K562 (cell line): ENCODE measurements at regions not wholly inside any gene's neighbourhood (a gene's known extent, or its start where the extent isn't known, plus 50 kb on each side); places are given as distances from the start of the nearest gene placed in this dataset.

Source experiments
- ATAC-seq: fragments of 200-7000 bp; cut with Tn5 transposase; 3 replicates; pipeline ENCODE4 v1.9.1; 2020; ENCODE audit warnings: moderate library complexity
- BruUV-seq: library from RNA; stranded (reverse); fragments of 400-500 nt; replicated peaks from 2 replicates; lab custom pipeline; 2021; lab: Mats Ljungman, UMichigan
- CTCF ChIA-PET: fragments of 300-600 bp; formaldehyde crosslinking; extraction: SDS; loops from one replicate; lab custom pipeline; 2021; ENCODE audit warnings: low intra/inter-chr PET ratio; lab: Yijun Ruan, JAX
- POLR2A ChIA-PET: fragments of 300-600, 350-650 bp; sonication (Branson Sonifier 250); formaldehyde crosslinking; extraction: SDS; loops from one replicate; lab custom pipeline; 2021; ENCODE audit warnings: antibody characterized with exemption, inconsistent platforms; lab: Yijun Ruan, JAX
- DNase-seq, 4 experiments: peaks; one replicate each; pipeline versions ENCODE4 v3.0.0 to v3.0.0-alpha.2; 2011 to 2018; ENCODE audit warnings: low spot score in 3 of 4, mixed read lengths in 3 of 4; ENCODE audit errors: extremely low read depth in 1 of 4
- FAIRE-seq: peaks from 2 replicates; lab custom pipeline; 2011; peaks lifted over from hg19 to GRCh38; lab: Jason Lieb, UNC
- H2AFZ ChIP-seq: 2 replicates; pipeline ENCODE4 v1.6.0; 2011; ENCODE audit warnings: low read depth, low read length, control low read depth, inconsistent platforms
- H3K27ac ChIP-seq: fragments of 200-600 bp; 3 replicates; pipeline ENCODE4 v1.8.0; 2011; ENCODE audit warnings: low read depth, mild to moderate bottlenecking, control low read depth, inconsistent platforms, low read length, moderate library complexity, mixed read lengths; ENCODE audit errors: extremely low read depth
- H3K27me3 ChIP-seq, 2 experiments: fragments of 300-600 bp in 1 of 2; 2 replicates in 1 of 2; 3 replicates in 1 of 2; pipeline versions ENCODE4 v1.6.0 to v1.8.0; 2011; ENCODE audit warnings: inconsistent platforms in 2 of 2, low read length in 2 of 2, mild to moderate bottlenecking in 1 of 2, mixed read lengths in 1 of 2, moderate library complexity in 1 of 2; ENCODE audit not compliant: control insufficient read depth in 2 of 2, insufficient read depth in 2 of 2
- H3K36me3 ChIP-seq: fragments of 300-600 bp; 3 replicates; pipeline ENCODE4 v1.8.0; 2011; ENCODE audit warnings: mild to moderate bottlenecking, low read length, inconsistent platforms; ENCODE audit not compliant: control insufficient read depth, insufficient read depth
- H3K4me1 ChIP-seq, 2 experiments: fragments of 200-600 bp in 1 of 2; replicated peaks in 1 of 2; 2 replicates in 1 of 2; 3 replicates in 1 of 2; pipeline versions ENCODE4 v1.5.1 to v1.8.0; 2011; ENCODE audit warnings: inconsistent platforms in 2 of 2, low read length in 2 of 2, mild to moderate bottlenecking in 1 of 2, mixed read lengths in 1 of 2, moderate library complexity in 1 of 2; ENCODE audit not compliant: control insufficient read depth in 2 of 2, insufficient read depth in 2 of 2
- H3K4me2 ChIP-seq: 2 replicates; pipeline ENCODE4 v1.6.1; 2011; ENCODE audit warnings: low read length, control low read depth, inconsistent platforms, mixed read lengths; ENCODE audit not compliant: insufficient read depth
- H3K4me3 ChIP-seq: fragments of 200-600 bp; sonication (generic), shearing (Covaris generic); 2 replicates; pipeline ENCODE4 v1.5.1; 2016; ENCODE audit warnings: control low read depth, inconsistent platforms
- H3K79me2 ChIP-seq: fragments of 200-600 bp; 3 replicates; pipeline ENCODE4 v1.8.0; 2011; ENCODE audit warnings: low read length, inconsistent platforms; ENCODE audit not compliant: control insufficient read depth, insufficient read depth
- H3K9ac ChIP-seq, 2 experiments: 2 replicates each; pipeline versions ENCODE4 v1.6.0 to v1.6.1; 2011; ENCODE audit warnings: low read depth in 2 of 2, low read length in 2 of 2, control low read depth in 1 of 2, inconsistent platforms in 1 of 2, mild to moderate bottlenecking in 1 of 2, mixed read lengths in 1 of 2; ENCODE audit not compliant: insufficient read depth in 1 of 2
- H3K9me1 ChIP-seq: one replicate; pipeline ENCODE4 v1.6.0; 2011; ENCODE audit warnings: inconsistent platforms, mild to moderate bottlenecking, low read length, moderate library complexity; ENCODE audit not compliant: control insufficient read depth, insufficient read depth
- H3K9me3 ChIP-seq: replicated peaks from 2 replicates; pipeline ENCODE4 v1.5.1; 2011; ENCODE audit warnings: low read depth, low read length, inconsistent platforms; ENCODE audit not compliant: control insufficient read depth, insufficient read depth
- H4K20me1 ChIP-seq: replicated peaks from 2 replicates; pipeline ENCODE4 v1.6.1; 2011; ENCODE audit warnings: low read length, inconsistent platforms, mixed read lengths; ENCODE audit not compliant: control insufficient read depth, insufficient read depth
- HLTF ChIP-seq: fragments of 450-650 bp; IDR thresholded peaks from 2 replicates; pipeline ENCODE4 v1.6.1; 2016
- HMG20A ChIP-seq: fragments of 450-650 bp; formaldehyde crosslinking; conservative IDR thresholded peaks from 2 replicates; pipeline ENCODE4 v1.4.0; 2020; ENCODE audit warnings: mild to moderate bottlenecking, mixed read lengths
- MTA1 ChIP-seq: fragments of 450-650 bp; IDR thresholded peaks from 2 replicates; pipeline ENCODE4 v1.6.1; 2017; ENCODE audit warnings: borderline replicate concordance
- NCOA1 ChIP-seq: fragments of 450-650 bp; IDR thresholded peaks from 2 replicates; pipeline ENCODE4 v1.6.1; 2016; ENCODE audit warnings: low read depth
- PKNOX1 ChIP-seq: fragments of 450-650 bp; IDR thresholded peaks from 2 replicates; pipeline ENCODE4 v1.6.1; 2016
- POLR2AphosphoS5 ChIP-seq: IDR thresholded peaks from 2 replicates; pipeline ENCODE4 v1.6.1; 2011; ENCODE audit warnings: mild to moderate bottlenecking, low read depth, low read length, moderate library complexity; ENCODE audit not compliant: control insufficient read depth, insufficient read depth
- POU5F1 ChIP-seq: fragments of 150-350 bp; IDR thresholded peaks from 2 replicates; pipeline ENCODE4 v1.6.1; 2014; ENCODE audit warnings: borderline replicate concordance, low read length, low read depth, mild to moderate bottlenecking; ENCODE audit not compliant: partially characterized antibody
- RBM14 ChIP-seq: fragments of 200-400 bp; formaldehyde crosslinking; IDR thresholded peaks from 2 replicates; pipeline ENCODE4 v1.6.1; 2018; ENCODE audit warnings: low read depth, mild to moderate bottlenecking, low read length, moderate library complexity, borderline replicate concordance; ENCODE audit not compliant: insufficient read depth
- TSC22D4 ChIP-seq: fragments of 450-650 bp; IDR thresholded peaks from 2 replicates; pipeline ENCODE4 v1.6.1; 2016; ENCODE audit warnings: missing genetic modification characterization, missing biosample characterization, control low read depth
- ZNF121 ChIP-seq: sonication (generic); formaldehyde crosslinking; conservative IDR thresholded peaks from 2 replicates; pipeline ENCODE4 v1.8.0; 2022; ENCODE audit warnings: missing genetic modification reagents
- ZNF57 ChIP-seq: fragments of 450-650 bp; formaldehyde crosslinking; IDR thresholded peaks from 2 replicates; pipeline ENCODE4 v1.4.0; 2020; ENCODE audit warnings: mild to moderate bottlenecking, moderate library complexity
- WGBS: fragments of 100-300 bp; shearing (Covaris generic); methylation state at CpG from one replicate; pipeline ENCODE4 v1.1.6; 2016; ENCODE audit warnings: low coverage, mixed read lengths; ENCODE audit not compliant: insufficient coverage; ENCODE audit errors: missing lambda C conversion rate; 5-methylcytosine and 5-hydroxymethylcytosine counted together
- in situ Hi-C: fragments of 300-500 bp; cut with MboI; formaldehyde crosslinking; loops from 4 replicates; pipeline ENCODE4 v1.15.0; 2018; ENCODE audit warnings: inconsistent platforms, mixed read lengths
- intact Hi-C: fragments of 100-400 bp; cut with micrococcal nuclease; formaldehyde crosslinking; loops from 2 replicates; pipeline ENCODE4 v1.14.2; 2022
- TF ChIP-seq, protein P1 (sequence below), 2 experiments: fragments of 450-650 bp in 1 of 2; IDR thresholded peaks; 2 replicates each; pipeline ENCODE4 v1.6.1; 2011 to 2017; ENCODE audit warnings: low read depth in 2 of 2, antibody characterized with exemption in 1 of 2, borderline replicate concordance in 1 of 2, low read length in 1 of 2, mild to moderate bottlenecking in 1 of 2, mixed read lengths in 1 of 2; ENCODE audit not compliant: control insufficient read depth in 1 of 2
- TF ChIP-seq, protein P2 (sequence below): IDR thresholded peaks from 3 replicates; pipeline ENCODE4 v1.6.1; 2011; ENCODE audit warnings: borderline replicate concordance, mild to moderate bottlenecking, moderate library complexity; ENCODE audit not compliant: insufficient read length; ENCODE audit errors: extremely low read depth

DNA sequence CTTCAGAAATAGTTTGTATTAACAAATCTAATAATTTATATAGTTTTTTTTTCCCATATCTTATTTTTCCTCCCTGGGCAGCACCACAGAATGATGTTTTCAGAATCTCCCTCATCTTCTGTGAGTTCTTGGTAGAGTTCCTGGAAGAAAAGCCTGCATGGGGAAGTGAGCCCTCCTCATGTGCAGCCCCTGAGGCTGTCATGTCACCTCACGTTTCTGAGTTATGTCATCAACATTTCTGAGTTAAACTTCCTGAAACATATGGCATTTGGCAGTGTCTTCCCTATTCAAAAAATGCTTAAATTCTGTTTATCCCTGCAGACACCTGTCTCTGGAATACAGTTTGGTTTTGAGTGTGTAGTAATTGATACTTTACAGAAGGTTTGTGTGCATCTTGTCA lies 979.0 kb downstream of the TMEM121 start (continued):
- no peak for TF ChIP-seq HMG20A (CRISPR knock-in tag)
- TF ChIP-seq, all 486 proteins: peak for 0

- FAIRE-seq (no peak), DNase-seq (no peak), ATAC-seq (no peak)
- 65% methylated on average over 8 of the region's 8 CpGs for WGBS
- intact Hi-C loops, result no loop called here
- Histone ChIP-seq H3K9me1 (no peaks in the 10 kb centered on the region), H3K9ac (no peak overlapping the region), H3K27me3 (no peaks in the 10 kb centered on the region), H3K4me2 (no peak overlapping the region), H2AFZ (no peak overlapping the region), H3K4me3 (no peak overlapping the region), H3K79me2 (no peaks in the 10 kb centered on the region), H3K27ac (no peak overlapping the region), H3K4me1 (no peaks in the 10 kb centered on the region), H3K36me3 (no peaks in the 10 kb centered on the region), H4K20me1 (no peaks in the 10 kb centered on the region), H3K9me3 (no peaks in the 10 kb centered on the region)
- no TSS peak for BruUV-seq
- CTCF ChIA-PET, result no interaction called here
- in situ Hi-C loops, result no loop called here
- POLR2A ChIA-PET, result no interaction called here
- TF ChIP-seq PKNOX1, result no peak
- no peak for TF ChIP-seq TSC22D4 (tag)
- no peak for TF ChIP-seq MTA1
- no peak for TF ChIP-seq HLTF
- TF ChIP-seq, protein P1, sequence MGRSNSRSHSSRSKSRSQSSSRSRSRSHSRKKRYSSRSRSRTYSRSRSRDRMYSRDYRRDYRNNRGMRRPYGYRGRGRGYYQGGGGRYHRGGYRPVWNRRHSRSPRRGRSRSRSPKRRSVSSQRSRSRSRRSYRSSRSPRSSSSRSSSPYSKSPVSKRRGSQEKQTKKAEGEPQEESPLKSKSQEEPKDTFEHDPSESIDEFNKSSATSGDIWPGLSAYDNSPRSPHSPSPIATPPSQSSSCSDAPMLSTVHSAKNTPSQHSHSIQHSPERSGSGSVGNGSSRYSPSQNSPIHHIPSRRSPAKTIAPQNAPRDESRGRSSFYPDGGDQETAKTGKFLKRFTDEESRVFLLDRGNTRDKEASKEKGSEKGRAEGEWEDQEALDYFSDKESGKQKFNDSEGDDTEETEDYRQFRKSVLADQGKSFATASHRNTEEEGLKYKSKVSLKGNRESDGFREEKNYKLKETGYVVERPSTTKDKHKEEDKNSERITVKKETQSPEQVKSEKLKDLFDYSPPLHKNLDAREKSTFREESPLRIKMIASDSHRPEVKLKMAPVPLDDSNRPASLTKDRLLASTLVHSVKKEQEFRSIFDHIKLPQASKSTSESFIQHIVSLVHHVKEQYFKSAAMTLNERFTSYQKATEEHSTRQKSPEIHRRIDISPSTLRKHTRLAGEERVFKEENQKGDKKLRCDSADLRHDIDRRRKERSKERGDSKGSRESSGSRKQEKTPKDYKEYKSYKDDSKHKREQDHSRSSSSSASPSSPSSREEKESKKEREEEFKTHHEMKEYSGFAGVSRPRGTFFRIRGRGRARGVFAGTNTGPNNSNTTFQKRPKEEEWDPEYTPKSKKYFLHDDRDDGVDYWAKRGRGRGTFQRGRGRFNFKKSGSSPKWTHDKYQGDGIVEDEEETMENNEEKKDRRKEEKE (IDR thresholded peaks at IDR 0.05; ENCODE audit: borderline replicate concordance in 1 of 2, control insufficient read depth in 1 of 2, low read depth in 2 of 2, low read length in 1 of 2), result no peak
- no peak for TF ChIP-seq RBM14
- no peak for TF ChIP-seq ZNF57
- TF ChIP-seq POLR2AphosphoS5, result no peak
- TF ChIP-seq, protein P2, sequence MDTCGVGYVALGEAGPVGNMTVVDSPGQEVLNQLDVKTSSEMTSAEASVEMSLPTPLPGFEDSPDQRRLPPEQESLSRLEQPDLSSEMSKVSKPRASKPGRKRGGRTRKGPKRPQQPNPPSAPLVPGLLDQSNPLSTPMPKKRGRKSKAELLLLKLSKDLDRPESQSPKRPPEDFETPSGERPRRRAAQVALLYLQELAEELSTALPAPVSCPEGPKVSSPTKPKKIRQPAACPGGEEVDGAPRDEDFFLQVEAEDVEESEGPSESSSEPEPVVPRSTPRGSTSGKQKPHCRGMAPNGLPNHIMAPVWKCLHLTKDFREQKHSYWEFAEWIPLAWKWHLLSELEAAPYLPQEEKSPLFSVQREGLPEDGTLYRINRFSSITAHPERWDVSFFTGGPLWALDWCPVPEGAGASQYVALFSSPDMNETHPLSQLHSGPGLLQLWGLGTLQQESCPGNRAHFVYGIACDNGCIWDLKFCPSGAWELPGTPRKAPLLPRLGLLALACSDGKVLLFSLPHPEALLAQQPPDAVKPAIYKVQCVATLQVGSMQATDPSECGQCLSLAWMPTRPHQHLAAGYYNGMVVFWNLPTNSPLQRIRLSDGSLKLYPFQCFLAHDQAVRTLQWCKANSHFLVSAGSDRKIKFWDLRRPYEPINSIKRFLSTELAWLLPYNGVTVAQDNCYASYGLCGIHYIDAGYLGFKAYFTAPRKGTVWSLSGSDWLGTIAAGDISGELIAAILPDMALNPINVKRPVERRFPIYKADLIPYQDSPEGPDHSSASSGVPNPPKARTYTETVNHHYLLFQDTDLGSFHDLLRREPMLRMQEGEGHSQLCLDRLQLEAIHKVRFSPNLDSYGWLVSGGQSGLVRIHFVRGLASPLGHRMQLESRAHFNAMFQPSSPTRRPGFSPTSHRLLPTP, result no peak
- no peak for TF ChIP-seq POU5F1
- no peak for TF ChIP-seq ZNF121
- TF ChIP-seq NCOA1, result no peak
Observed at GRCh38 chr14:106506881-106507305, 980.5 kb downstream of the TMEM121 start.
